A673 (cell line): ENCODE measurements at regions not wholly inside any gene's neighbourhood (a gene's known extent, or its start where the extent isn't known, plus 50 kb on each side); places are given as distances from the start of the nearest gene placed in this dataset.

Experiments used
- EZH2 ChIP-seq: fragments of 200-600 bp; sonication (generic); IDR thresholded peaks from 2 replicates; pipeline ENCODE4 v1.6.1; 2017; ENCODE audit warnings: borderline replicate concordance, low read depth, mild to moderate bottlenecking, mixed read lengths, antibody characterized with exemption, low read length; ENCODE audit not compliant: poor library complexity, severe bottlenecking
- TF ChIP-seq, protein P1 (sequence below): fragments of 300-800, 200-600 bp; sonication (generic); conservative IDR thresholded peaks from 2 replicates; pipeline ENCODE4 v1.5.1; 2017; ENCODE audit warnings: low read depth, mild to moderate bottlenecking, antibody characterized with exemption, low read length, moderate library complexity, mixed read lengths

DNA sequence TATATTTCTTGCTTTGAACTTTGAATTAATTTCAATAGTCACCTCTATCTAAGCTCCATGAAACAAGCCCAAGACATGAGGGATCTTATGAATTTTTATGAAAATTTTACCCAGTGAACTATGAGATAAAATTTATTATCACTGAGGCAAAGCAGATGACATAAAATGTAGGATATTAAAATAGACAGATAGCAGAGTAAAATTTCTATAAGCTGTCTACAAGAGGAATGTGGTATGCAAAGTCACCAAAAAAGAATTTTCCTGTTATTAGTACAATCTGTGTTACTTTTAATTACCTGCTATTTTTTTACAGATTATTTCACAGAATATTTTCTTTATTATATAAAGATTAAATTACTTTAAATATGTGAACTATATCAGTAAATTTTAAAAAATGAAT lies 2312.6 kb downstream of the PCDH9 start:
- no peak for TF ChIP-seq EZH2
- TF ChIP-seq, protein P1, sequence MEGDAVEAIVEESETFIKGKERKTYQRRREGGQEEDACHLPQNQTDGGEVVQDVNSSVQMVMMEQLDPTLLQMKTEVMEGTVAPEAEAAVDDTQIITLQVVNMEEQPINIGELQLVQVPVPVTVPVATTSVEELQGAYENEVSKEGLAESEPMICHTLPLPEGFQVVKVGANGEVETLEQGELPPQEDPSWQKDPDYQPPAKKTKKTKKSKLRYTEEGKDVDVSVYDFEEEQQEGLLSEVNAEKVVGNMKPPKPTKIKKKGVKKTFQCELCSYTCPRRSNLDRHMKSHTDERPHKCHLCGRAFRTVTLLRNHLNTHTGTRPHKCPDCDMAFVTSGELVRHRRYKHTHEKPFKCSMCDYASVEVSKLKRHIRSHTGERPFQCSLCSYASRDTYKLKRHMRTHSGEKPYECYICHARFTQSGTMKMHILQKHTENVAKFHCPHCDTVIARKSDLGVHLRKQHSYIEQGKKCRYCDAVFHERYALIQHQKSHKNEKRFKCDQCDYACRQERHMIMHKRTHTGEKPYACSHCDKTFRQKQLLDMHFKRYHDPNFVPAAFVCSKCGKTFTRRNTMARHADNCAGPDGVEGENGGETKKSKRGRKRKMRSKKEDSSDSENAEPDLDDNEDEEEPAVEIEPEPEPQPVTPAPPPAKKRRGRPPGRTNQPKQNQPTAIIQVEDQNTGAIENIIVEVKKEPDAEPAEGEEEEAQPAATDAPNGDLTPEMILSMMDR: no peak
